ENCODE measurements at regions not wholly inside any gene's neighbourhood (a gene's known extent, or its start where the extent isn't known, plus 50 kb on each side); places are given as distances from the start of the nearest gene placed in this dataset.

GRCh38 chr1:82587371-82587770 is 786.6 kb downstream of the ADGRL2 start:
- FAIRE-seq (no peak), DNase-seq (ENCODE audit: insufficient read length) (no peak)
- TF ChIP-seq POLR2AphosphoS5 (IDR thresholded peaks at IDR 0.05; ENCODE audit: low read depth, low read length) = no peak
- no peak for TF ChIP-seq TAF1 (IDR thresholded peaks at IDR 0.05; ENCODE audit: borderline replicate concordance, low read depth, low read length)
- no peak for TF ChIP-seq POLR2A (IDR thresholded peaks at IDR 0.05; ENCODE audit: low read depth, low read length)

DNA sequence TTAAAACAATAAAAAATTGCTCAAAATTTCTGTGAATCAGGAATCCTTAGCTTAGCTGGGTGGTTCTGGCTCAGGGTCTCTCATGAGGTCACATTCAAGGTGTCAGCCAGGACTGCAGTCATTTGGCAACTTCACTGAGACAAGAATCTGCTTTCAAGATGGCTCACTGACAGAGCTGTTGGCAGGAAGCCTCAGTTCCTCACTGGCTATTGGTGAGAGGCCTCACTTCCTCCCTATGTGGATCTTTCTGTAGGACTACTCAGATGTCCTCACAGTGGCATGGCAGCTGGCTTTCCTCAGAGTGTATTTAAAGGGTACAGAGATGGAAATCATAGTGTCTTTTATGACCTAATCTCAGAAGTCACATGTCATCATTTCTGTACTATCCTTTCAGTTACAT is 785.7 kb downstream of the ADGRL2 start:
- TF ChIP-seq POLR2A (IDR thresholded peaks at IDR 0.05; ENCODE audit: low read depth, low read length) = no peak
- no peak for FAIRE-seq
- DNase-seq (ENCODE audit: insufficient read length) = no peak

GRCh38 chr1:82582347-82582746 is 781.6 kb downstream of the ADGRL2 start:
- TF ChIP-seq POLR2A (IDR thresholded peaks at IDR 0.05; ENCODE audit: low read depth, low read length) (no peak), TAF1 (IDR thresholded peaks at IDR 0.05; ENCODE audit: borderline replicate concordance, low read depth, low read length) (no peak), POLR2AphosphoS5 (IDR thresholded peaks at IDR 0.05; ENCODE audit: low read depth, low read length) (no peak)
- DNase-seq (ENCODE audit: insufficient read length) (no peak), FAIRE-seq (no peak)

DNA sequence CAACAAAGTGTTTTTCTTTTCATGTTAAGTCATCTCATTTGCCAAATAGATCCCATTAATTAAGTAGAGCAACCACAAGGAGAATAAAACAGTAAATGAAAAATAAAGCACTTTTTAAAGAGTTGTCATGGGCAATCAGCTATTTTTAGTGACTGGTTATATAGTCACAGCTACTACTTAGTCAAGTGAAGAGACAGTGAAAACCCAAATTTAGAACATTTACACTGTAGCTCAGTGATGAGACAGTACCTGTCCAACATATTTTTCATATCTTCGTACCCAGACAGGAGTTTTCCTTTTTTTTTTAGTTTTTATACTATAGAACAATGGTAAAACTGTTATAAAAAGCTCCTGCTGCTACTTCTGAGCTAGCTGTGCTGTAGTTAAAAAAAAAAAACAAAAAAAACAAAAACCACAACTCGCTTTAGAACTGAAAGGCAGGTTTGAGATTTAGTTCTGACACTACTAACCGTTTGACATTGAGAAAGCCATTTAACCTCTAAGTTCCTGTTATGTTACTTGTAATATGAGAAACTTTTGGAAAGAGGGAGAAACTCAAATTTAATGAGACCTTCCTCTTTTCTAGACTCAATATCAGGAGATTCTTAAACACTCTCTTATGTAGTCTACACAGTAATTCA is 777.5 kb downstream of the ADGRL2 start:
- no peak for FAIRE-seq
- TF ChIP-seq POLR2AphosphoS5 (IDR thresholded peaks at IDR 0.05; ENCODE audit: low read depth, low read length) (no peak), POLR2A (IDR thresholded peaks at IDR 0.05; ENCODE audit: low read depth, low read length) (no peak), TAF1 (IDR thresholded peaks at IDR 0.05; ENCODE audit: borderline replicate concordance, low read depth, low read length) (no peak)
- DNase-seq (ENCODE audit: insufficient read length) = no peak

DNA sequence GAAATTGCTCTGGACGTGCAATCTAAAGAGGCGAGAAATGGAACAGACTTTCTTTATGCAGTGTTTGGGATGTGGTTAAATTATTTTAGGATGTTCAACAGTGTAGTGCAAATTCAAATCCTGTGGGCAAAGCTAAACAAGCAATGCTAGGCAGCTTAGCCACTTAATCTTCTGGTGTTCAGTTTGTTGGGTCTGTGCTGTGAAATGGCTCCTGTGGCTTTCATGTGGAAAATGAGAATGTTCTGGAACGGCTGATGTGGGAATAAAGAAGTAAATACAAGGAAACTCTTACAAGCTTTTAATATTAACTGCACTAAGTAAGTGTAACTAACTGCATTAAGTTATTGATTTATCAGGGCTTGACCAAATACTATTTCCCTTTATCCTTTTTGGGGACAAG is 766.6 kb downstream of the ADGRL2 start:
- FAIRE-seq (no peak), DNase-seq (ENCODE audit: insufficient read length) (no peak)
- TF ChIP-seq TAF1 (IDR thresholded peaks at IDR 0.05; ENCODE audit: borderline replicate concordance, low read depth, low read length) (no peak), POLR2AphosphoS5 (IDR thresholded peaks at IDR 0.05; ENCODE audit: low read depth, low read length) (no peak), POLR2A (IDR thresholded peaks at IDR 0.05; ENCODE audit: low read depth, low read length) (no peak)

GRCh38 chr1:82565546-82565945 is 764.8 kb downstream of the ADGRL2 start:
- FAIRE-seq (no peak), DNase-seq (ENCODE audit: insufficient read length) (no peak)
- TF ChIP-seq POLR2AphosphoS5 (IDR thresholded peaks at IDR 0.05; ENCODE audit: low read depth, low read length) = no peak
- TF ChIP-seq POLR2A (IDR thresholded peaks at IDR 0.05; ENCODE audit: low read depth, low read length) = no peak
- TF ChIP-seq TAF1 (IDR thresholded peaks at IDR 0.05; ENCODE audit: borderline replicate concordance, low read depth, low read length) = no peak

DNA sequence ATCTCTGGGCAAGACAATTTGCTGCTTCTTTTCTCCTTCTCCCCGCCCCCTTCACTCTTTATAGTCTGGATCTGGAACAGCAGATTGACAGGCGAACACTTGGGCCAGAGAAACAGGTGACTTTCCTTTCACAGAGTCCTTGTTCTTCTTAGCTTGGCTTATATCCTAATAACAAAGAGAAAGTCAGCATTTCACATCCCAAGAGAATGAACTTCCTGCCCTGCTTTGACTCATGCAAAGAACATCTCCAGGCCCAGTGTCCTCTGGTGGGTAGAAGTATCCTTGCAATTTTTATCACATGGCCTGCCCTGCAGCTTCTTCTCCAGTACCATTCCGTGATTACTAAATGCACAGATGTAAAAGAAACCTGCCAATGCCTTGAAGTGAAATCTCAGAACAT is 764.4 kb downstream of the ADGRL2 start:
- TF ChIP-seq POLR2AphosphoS5 (IDR thresholded peaks at IDR 0.05; ENCODE audit: low read depth, low read length) = no peak
- no peak for TF ChIP-seq TAF1 (IDR thresholded peaks at IDR 0.05; ENCODE audit: borderline replicate concordance, low read depth, low read length)
- TF ChIP-seq POLR2A (IDR thresholded peaks at IDR 0.05; ENCODE audit: low read depth, low read length) = no peak
- DNase-seq (ENCODE audit: insufficient read length) (no peak), FAIRE-seq (no peak)

- DNase-seq (ENCODE audit: insufficient read length) = no peak
- TF ChIP-seq TAF1 (IDR thresholded peaks at IDR 0.05; ENCODE audit: borderline replicate concordance, low read depth, low read length) (no peak), POLR2AphosphoS5 (IDR thresholded peaks at IDR 0.05; ENCODE audit: low read depth, low read length) (no peak), POLR2A (IDR thresholded peaks at IDR 0.05; ENCODE audit: low read depth, low read length) (no peak)
- FAIRE-seq = no peak
Measured at GRCh38 chr1:82564333-82564732, 763.6 kb downstream of the ADGRL2 start.

- no peak for FAIRE-seq
Measured at GRCh38 chr1:82562448-82562847, 761.7 kb downstream of the ADGRL2 start.

DNA sequence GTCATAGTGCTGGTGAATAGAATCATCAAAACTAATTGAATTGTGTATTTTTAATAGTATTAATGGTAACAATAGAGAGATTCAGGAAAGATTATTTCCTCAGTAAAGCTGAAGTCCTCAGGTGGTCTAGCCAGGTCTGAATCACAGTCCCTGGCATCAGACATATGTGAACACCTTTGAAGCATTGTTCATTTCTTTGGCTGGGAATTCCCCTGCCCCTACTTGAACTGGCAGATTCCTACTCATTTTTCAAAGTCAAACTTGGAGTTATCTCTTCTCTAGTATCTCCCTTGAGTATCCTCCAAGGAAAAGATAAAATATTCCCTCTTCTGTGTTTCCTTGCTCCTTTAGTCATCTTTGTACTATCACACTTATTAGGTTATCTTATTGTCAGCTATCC is 759.8 kb downstream of the ADGRL2 start:
- DNase-seq (ENCODE audit: insufficient read length) (no peak), FAIRE-seq (no peak)
- TF ChIP-seq POLR2AphosphoS5 (IDR thresholded peaks at IDR 0.05; ENCODE audit: low read depth, low read length) (no peak), POLR2A (IDR thresholded peaks at IDR 0.05; ENCODE audit: low read depth, low read length) (no peak)

More at GRCh38 chr1:82562448-82562847, 761.7 kb downstream of the ADGRL2 start:
- no peak for TF ChIP-seq POLR2AphosphoS5 (IDR thresholded peaks at IDR 0.05; ENCODE audit: low read depth, low read length)
- no peak for TF ChIP-seq TAF1 (IDR thresholded peaks at IDR 0.05; ENCODE audit: borderline replicate concordance, low read depth, low read length)
- TF ChIP-seq POLR2A (IDR thresholded peaks at IDR 0.05; ENCODE audit: low read depth, low read length) = no peak
- DNase-seq (ENCODE audit: insufficient read length) = no peak

GRCh38 chr1:82555501-82555900 is 754.8 kb downstream of the ADGRL2 start:
- no peak for FAIRE-seq
- DNase-seq (ENCODE audit: insufficient read length) = no peak
- TF ChIP-seq POLR2AphosphoS5 (IDR thresholded peaks at IDR 0.05; ENCODE audit: low read depth, low read length) = no peak
- no peak for TF ChIP-seq POLR2A (IDR thresholded peaks at IDR 0.05; ENCODE audit: low read depth, low read length)
- no peak for TF ChIP-seq TAF1 (IDR thresholded peaks at IDR 0.05; ENCODE audit: borderline replicate concordance, low read depth, low read length)

GRCh38 chr1:82549841-82550240 is 749.1 kb downstream of the ADGRL2 start:
- DNase-seq (ENCODE audit: insufficient read length) (no peak), FAIRE-seq (no peak)

GRCh38 chr1:82542766-82543165 is 742.0 kb downstream of the ADGRL2 start:
- no peak for FAIRE-seq
- no peak for DNase-seq (ENCODE audit: insufficient read length)

More at GRCh38 chr1:82549841-82550240, 749.1 kb downstream of the ADGRL2 start:
- TF ChIP-seq POLR2AphosphoS5 (IDR thresholded peaks at IDR 0.05; ENCODE audit: low read depth, low read length) (no peak), TAF1 (IDR thresholded peaks at IDR 0.05; ENCODE audit: borderline replicate concordance, low read depth, low read length) (no peak), POLR2A (IDR thresholded peaks at IDR 0.05; ENCODE audit: low read depth, low read length) (no peak)

More at GRCh38 chr1:82542766-82543165, 742.0 kb downstream of the ADGRL2 start:
- TF ChIP-seq POLR2AphosphoS5 (IDR thresholded peaks at IDR 0.05; ENCODE audit: low read depth, low read length) (no peak), TAF1 (IDR thresholded peaks at IDR 0.05; ENCODE audit: borderline replicate concordance, low read depth, low read length) (no peak), POLR2A (IDR thresholded peaks at IDR 0.05; ENCODE audit: low read depth, low read length) (no peak)
